HEK293 (cell line): ENCODE measurements at regions not wholly inside any gene's neighbourhood (a gene's known extent, or its start where the extent isn't known, plus 50 kb on each side); places are given as distances from the start of the nearest gene placed in this dataset.

Source experiments
- CTCF ChIA-PET: fragments of 350-600 bp; formaldehyde crosslinking; extraction: SDS; loops from one replicate; lab custom pipeline; 2021; ENCODE audit warnings: antibody characterized with exemption; lab: Yijun Ruan, JAX
- POLR2A ChIA-PET: fragments of 300-600 bp; formaldehyde crosslinking; extraction: SDS; loops from one replicate; lab custom pipeline; 2020; ENCODE audit warnings: antibody characterized with exemption, inconsistent platforms; lab: Yijun Ruan, JAX
- H3K27ac ChIP-seq: fragments of 200-500 bp; sonication (Bioruptor generic); 2 replicates; pipeline ENCODE4 v1.5.1; 2014; ENCODE audit warnings: low read depth, low read length, control low read depth, inconsistent platforms; ENCODE audit errors: extremely low read depth
- H3K36me3 ChIP-seq, 2 experiments: fragments of 200-500 bp in 1 of 2; sonication (Bioruptor generic) in 1 of 2; 1 replicate in 1 of 2; 2 replicates in 1 of 2; pipeline ENCODE4 v1.5.1; 2014 to 2017; ENCODE audit warnings: inconsistent platforms in 2 of 2, low read length in 2 of 2; ENCODE audit not compliant: control insufficient read depth in 2 of 2, insufficient read depth in 1 of 2
- H3K4me1 ChIP-seq: fragments of 200-500 bp; sonication (Bioruptor generic); 2 replicates; pipeline ENCODE4 v1.5.1; 2014; ENCODE audit warnings: mild to moderate bottlenecking, low read length, inconsistent platforms; ENCODE audit not compliant: control insufficient read depth, insufficient read depth
- H3K4me3 ChIP-seq: 2 replicates; pipeline ENCODE4 v1.5.1; 2011; ENCODE audit warnings: low read depth, mild to moderate bottlenecking, control low read depth, low read length, moderate library complexity
- H3K9me3 ChIP-seq: fragments of 200-500 bp; sonication (Bioruptor generic); 2 replicates; pipeline ENCODE4 v1.5.1; 2014; ENCODE audit warnings: low read depth, low read length, inconsistent platforms; ENCODE audit not compliant: control insufficient read depth, insufficient read depth
- HOXA7 ChIP-seq: sonication (generic); formaldehyde crosslinking; IDR thresholded peaks from 2 replicates; pipeline ENCODE4 v1.8.1; 2022; ENCODE audit warnings: missing genetic modification reagents, borderline replicate concordance
- WT1 ChIP-seq: fragments of 450-650 bp; formaldehyde crosslinking; IDR thresholded peaks from 2 replicates; pipeline ENCODE4 v1.5.1; 2016; ENCODE audit warnings: missing biosample characterization, missing genetic modification characterization
- ZBTB7A ChIP-seq: fragments of 450-650 bp; formaldehyde crosslinking; IDR thresholded peaks from 2 replicates; pipeline ENCODE4 v1.5.1; 2016; ENCODE audit warnings: low read depth, missing biosample characterization, missing genetic modification characterization
- ZFHX2 ChIP-seq: fragments of 450-650 bp; formaldehyde crosslinking; conservative IDR thresholded peaks from 2 replicates; pipeline ENCODE4 v1.5.1; 2016; ENCODE audit warnings: missing biosample characterization, missing genetic modification characterization
- ZFP37 ChIP-seq: fragments of 450-650 bp; formaldehyde crosslinking; IDR thresholded peaks from 2 replicates; pipeline ENCODE4 v1.5.1; 2016; ENCODE audit warnings: missing biosample characterization, missing genetic modification characterization
- ZFP69B ChIP-seq: fragments of 450-650 bp; formaldehyde crosslinking; IDR thresholded peaks from 2 replicates; pipeline ENCODE4 v1.5.1; 2016; ENCODE audit warnings: missing biosample characterization, missing genetic modification characterization
- ZNF133 ChIP-seq: fragments of 450-650 bp; formaldehyde crosslinking; IDR thresholded peaks from 2 replicates; pipeline ENCODE4 v1.5.1; 2016; ENCODE audit warnings: missing biosample characterization, missing genetic modification characterization
- ZNF157 ChIP-seq: fragments of 450-650 bp; formaldehyde crosslinking; IDR thresholded peaks from 2 replicates; pipeline ENCODE4 v1.5.1; 2016; ENCODE audit warnings: missing biosample characterization, missing genetic modification characterization
- ZNF169 ChIP-seq: fragments of 450-650 bp; formaldehyde crosslinking; IDR thresholded peaks from 2 replicates; pipeline ENCODE4 v1.5.1; 2016; ENCODE audit warnings: missing biosample characterization, missing genetic modification characterization
- ZNF202 ChIP-seq: fragments of 450-650 bp; formaldehyde crosslinking; IDR thresholded peaks from 2 replicates; pipeline ENCODE4 v1.5.1; 2016; ENCODE audit warnings: missing biosample characterization, missing genetic modification characterization, borderline replicate concordance
- ZNF239 ChIP-seq: fragments of 450-650 bp; formaldehyde crosslinking; IDR thresholded peaks from 2 replicates; pipeline ENCODE4 v1.5.1; 2016; ENCODE audit warnings: missing biosample characterization, missing genetic modification characterization
- ZNF426 ChIP-seq: fragments of 450-650 bp; formaldehyde crosslinking; IDR thresholded peaks from 2 replicates; pipeline ENCODE4 v1.5.1; 2017; ENCODE audit warnings: missing biosample characterization, missing genetic modification characterization, mild to moderate bottlenecking, inconsistent platforms, moderate library complexity
- ZNF501 ChIP-seq: fragments of 450-650 bp; formaldehyde crosslinking; IDR thresholded peaks from 2 replicates; pipeline ENCODE4 v1.5.1; 2016; ENCODE audit warnings: missing biosample characterization, missing genetic modification characterization
- ZNF521 ChIP-seq: fragments of 450-650 bp; formaldehyde crosslinking; IDR thresholded peaks from 2 replicates; pipeline ENCODE4 v1.5.1; 2017; ENCODE audit warnings: missing biosample characterization, mild to moderate bottlenecking, missing genetic modification characterization
- ZNF530 ChIP-seq: fragments of 450-650 bp; formaldehyde crosslinking; IDR thresholded peaks from 2 replicates; pipeline ENCODE4 v1.5.1; 2016; ENCODE audit warnings: low read depth, missing biosample characterization, missing genetic modification characterization
- ZNF621 ChIP-seq: fragments of 450-650 bp; formaldehyde crosslinking; IDR thresholded peaks from 2 replicates; pipeline ENCODE4 v1.5.1; 2017; ENCODE audit warnings: missing biosample characterization, missing genetic modification characterization
- ZNF660 ChIP-seq: fragments of 450-650 bp; IDR thresholded peaks from 2 replicates; pipeline ENCODE4 v1.5.1; 2018; ENCODE audit warnings: missing biosample characterization, mild to moderate bottlenecking, missing genetic modification characterization
- ZNF670 ChIP-seq: fragments of 450-650 bp; formaldehyde crosslinking; IDR thresholded peaks from 2 replicates; pipeline ENCODE4 v1.5.1; 2016; ENCODE audit warnings: missing biosample characterization, missing genetic modification characterization, low read depth
- ZNF777 ChIP-seq: fragments of 450-650 bp; formaldehyde crosslinking; IDR thresholded peaks from 2 replicates; pipeline ENCODE4 v1.5.1; 2017; ENCODE audit warnings: missing biosample characterization, missing genetic modification characterization, borderline replicate concordance
- TF ChIP-seq, protein P1 (sequence below): fragments of 450-650 bp; formaldehyde crosslinking; IDR thresholded peaks from 2 replicates; pipeline ENCODE4 v1.5.1; 2016; ENCODE audit warnings: missing biosample characterization, missing genetic modification characterization
- TF ChIP-seq, protein P2 (sequence below): fragments of 450-650 bp; formaldehyde crosslinking; IDR thresholded peaks from 2 replicates; pipeline ENCODE4 v1.5.1; 2017; ENCODE audit warnings: missing biosample characterization, missing genetic modification characterization
- TF ChIP-seq, protein P3 (sequence below): fragments of 450-650 bp; formaldehyde crosslinking; conservative IDR thresholded peaks from 2 replicates; pipeline ENCODE4 v1.5.1; 2016; ENCODE audit warnings: low read depth, missing biosample characterization, missing genetic modification characterization

DNA sequence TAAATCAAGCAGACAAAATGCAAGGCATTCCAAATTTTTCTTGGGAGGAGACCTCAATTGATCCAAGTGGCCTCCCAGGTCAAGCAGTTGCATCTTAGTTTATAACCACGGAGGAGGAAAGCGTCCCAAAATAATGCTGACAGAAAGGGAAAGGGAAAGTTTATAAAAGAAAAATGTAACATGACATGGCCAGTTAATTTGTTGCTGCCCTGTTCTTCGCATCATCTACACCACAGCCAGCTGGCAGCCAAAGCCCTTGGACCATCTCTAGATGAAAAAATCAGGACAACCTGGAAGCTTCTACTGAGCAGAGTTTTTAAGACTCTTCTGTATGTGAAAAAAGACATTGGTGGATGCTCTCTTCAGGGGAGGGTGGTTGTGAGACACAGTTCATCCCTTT lies 128.8 kb upstream of the FBXL7 start:
- TF ChIP-seq ZFP69B (tag by site-specific recombination): no peak
- TF ChIP-seq, protein P1, sequence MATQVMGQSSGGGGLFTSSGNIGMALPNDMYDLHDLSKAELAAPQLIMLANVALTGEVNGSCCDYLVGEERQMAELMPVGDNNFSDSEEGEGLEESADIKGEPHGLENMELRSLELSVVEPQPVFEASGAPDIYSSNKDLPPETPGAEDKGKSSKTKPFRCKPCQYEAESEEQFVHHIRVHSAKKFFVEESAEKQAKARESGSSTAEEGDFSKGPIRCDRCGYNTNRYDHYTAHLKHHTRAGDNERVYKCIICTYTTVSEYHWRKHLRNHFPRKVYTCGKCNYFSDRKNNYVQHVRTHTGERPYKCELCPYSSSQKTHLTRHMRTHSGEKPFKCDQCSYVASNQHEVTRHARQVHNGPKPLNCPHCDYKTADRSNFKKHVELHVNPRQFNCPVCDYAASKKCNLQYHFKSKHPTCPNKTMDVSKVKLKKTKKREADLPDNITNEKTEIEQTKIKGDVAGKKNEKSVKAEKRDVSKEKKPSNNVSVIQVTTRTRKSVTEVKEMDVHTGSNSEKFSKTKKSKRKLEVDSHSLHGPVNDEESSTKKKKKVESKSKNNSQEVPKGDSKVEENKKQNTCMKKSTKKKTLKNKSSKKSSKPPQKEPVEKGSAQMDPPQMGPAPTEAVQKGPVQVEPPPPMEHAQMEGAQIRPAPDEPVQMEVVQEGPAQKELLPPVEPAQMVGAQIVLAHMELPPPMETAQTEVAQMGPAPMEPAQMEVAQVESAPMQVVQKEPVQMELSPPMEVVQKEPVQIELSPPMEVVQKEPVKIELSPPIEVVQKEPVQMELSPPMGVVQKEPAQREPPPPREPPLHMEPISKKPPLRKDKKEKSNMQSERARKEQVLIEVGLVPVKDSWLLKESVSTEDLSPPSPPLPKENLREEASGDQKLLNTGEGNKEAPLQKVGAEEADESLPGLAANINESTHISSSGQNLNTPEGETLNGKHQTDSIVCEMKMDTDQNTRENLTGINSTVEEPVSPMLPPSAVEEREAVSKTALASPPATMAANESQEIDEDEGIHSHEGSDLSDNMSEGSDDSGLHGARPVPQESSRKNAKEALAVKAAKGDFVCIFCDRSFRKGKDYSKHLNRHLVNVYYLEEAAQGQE (tag by site-specific recombination): no peak
- TF ChIP-seq ZBTB7A (tag by site-specific recombination): no peak
- TF ChIP-seq WT1: no peak
- no peak for TF ChIP-seq ZNF521 (tag by site-specific recombination)
- TF ChIP-seq ZNF530 (tag by site-specific recombination): no peak
- TF ChIP-seq ZNF202 (tag by site-specific recombination): no peak
- TF ChIP-seq ZNF660 (tag by site-specific recombination): no peak
- TF ChIP-seq ZNF670 (tag by site-specific recombination): no peak
- no peak for TF ChIP-seq ZFP37 (tag by site-specific recombination)
- no peak for TF ChIP-seq ZNF501 (tag by site-specific recombination)
- TF ChIP-seq, all 188 proteins: peak for 0

GRCh38 chr5:15368835-15369234 lies 131.1 kb upstream of the FBXL7 start:
- Histone ChIP-seq H3K4me3 (no peak overlapping the region), H3K9me3 (no peaks in the 10 kb centered on the region), H3K27ac (no peak overlapping the region), H3K4me1 (no peaks in the 10 kb centered on the region), H3K36me3 (no peaks in the 10 kb centered on the region)
- POLR2A ChIA-PET: no interaction called here
- CTCF ChIA-PET: interaction anchor here (0.7 kb wide), 1 partner anchor 238 kb away, joined by 3 read pairs; no protein-coding TSS in a partner anchor
- TF ChIP-seq ZNF426 (tag by site-specific recombination) (no peak), HOXA7 (CRISPR knock-in tag) (no peak), ZNF157 (tag by site-specific recombination) (no peak), ZNF621 (tag by site-specific recombination) (no peak), ZFHX2 (tag by site-specific recombination) (no peak), ZNF239 (no peak), ZNF169 (no peak), ZNF777 (no peak), ZNF133 (tag by site-specific recombination) (no peak)
- TF ChIP-seq, protein P2, sequence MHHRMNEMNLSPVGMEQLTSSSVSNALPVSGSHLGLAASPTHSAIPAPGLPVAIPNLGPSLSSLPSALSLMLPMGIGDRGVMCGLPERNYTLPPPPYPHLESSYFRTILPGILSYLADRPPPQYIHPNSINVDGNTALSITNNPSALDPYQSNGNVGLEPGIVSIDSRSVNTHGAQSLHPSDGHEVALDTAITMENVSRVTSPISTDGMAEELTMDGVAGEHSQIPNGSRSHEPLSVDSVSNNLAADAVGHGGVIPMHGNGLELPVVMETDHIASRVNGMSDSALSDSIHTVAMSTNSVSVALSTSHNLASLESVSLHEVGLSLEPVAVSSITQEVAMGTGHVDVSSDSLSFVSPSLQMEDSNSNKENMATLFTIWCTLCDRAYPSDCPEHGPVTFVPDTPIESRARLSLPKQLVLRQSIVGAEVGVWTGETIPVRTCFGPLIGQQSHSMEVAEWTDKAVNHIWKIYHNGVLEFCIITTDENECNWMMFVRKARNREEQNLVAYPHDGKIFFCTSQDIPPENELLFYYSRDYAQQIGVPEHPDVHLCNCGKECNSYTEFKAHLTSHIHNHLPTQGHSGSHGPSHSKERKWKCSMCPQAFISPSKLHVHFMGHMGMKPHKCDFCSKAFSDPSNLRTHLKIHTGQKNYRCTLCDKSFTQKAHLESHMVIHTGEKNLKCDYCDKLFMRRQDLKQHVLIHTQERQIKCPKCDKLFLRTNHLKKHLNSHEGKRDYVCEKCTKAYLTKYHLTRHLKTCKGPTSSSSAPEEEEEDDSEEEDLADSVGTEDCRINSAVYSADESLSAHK (tag by site-specific recombination): no peak
- TF ChIP-seq, protein P3, sequence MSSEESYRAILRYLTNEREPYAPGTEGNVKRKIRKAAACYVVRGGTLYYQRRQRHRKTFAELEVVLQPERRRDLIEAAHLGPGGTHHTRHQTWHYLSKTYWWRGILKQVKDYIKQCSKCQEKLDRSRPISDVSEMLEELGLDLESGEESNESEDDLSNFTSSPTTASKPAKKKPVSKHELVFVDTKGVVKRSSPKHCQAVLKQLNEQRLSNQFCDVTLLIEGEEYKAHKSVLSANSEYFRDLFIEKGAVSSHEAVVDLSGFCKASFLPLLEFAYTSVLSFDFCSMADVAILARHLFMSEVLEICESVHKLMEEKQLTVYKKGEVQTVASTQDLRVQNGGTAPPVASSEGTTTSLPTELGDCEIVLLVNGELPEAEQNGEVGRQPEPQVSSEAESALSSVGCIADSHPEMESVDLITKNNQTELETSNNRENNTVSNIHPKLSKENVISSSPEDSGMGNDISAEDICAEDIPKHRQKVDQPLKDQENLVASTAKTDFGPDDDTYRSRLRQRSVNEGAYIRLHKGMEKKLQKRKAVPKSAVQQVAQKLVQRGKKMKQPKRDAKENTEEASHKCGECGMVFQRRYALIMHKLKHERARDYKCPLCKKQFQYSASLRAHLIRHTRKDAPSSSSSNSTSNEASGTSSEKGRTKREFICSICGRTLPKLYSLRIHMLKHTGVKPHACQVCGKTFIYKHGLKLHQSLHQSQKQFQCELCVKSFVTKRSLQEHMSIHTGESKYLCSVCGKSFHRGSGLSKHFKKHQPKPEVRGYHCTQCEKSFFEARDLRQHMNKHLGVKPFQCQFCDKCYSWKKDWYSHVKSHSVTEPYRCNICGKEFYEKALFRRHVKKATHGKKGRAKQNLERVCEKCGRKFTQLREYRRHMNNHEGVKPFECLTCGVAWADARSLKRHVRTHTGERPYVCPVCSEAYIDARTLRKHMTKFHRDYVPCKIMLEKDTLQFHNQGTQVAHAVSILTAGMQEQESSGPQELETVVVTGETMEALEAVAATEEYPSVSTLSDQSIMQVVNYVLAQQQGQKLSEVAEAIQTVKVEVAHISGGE (tag by site-specific recombination): no peak

More for the DNA sequence above, 128.8 kb upstream of the FBXL7 start:
- ChIA-PET CTCF (no interaction called here), POLR2A (no interaction called here)
- Histone ChIP-seq H3K27ac (no peak overlapping the region), H3K4me1 (no peaks in the 10 kb centered on the region), H3K4me3 (no peak overlapping the region), H3K9me3 (no peaks in the 10 kb centered on the region), H3K36me3 (no peaks in the 10 kb centered on the region)
